ENCODE measurements at regions not wholly inside any gene's neighbourhood (a gene's known extent, or its start where the extent isn't known, plus 50 kb on each side); places are given as distances from the start of the nearest gene placed in this dataset.

- DNase-seq, result no peak
Observed at GRCh38 chr17:56740481-56740880, 93.2 kb downstream of the C17orf67 start.

All from activated CD8-positive, alpha-beta memory T cell treated with anti-CD3 and anti-CD28 coated beads, Interleukin-2, amount 50 U/mL, for 48 hours (primary cell).